H1 (cell line): ENCODE measurements at regions not wholly inside any gene's neighbourhood (a gene's known extent, or its start where the extent isn't known, plus 50 kb on each side); places are given as distances from the start of the nearest gene placed in this dataset.
A peak's percentile ranks its signal among the peaks of the same experiment; 100 is the strongest.

Experiments
- CTCF ChIA-PET: fragments of 300-600 bp; sonication (Branson Sonifier 250); formaldehyde crosslinking; loops from one replicate; lab custom pipeline; 2021; ENCODE audit not compliant: partially characterized antibody; lab: Charles Lee
- POLR2A ChIA-PET: fragments of 300-600 bp; sonication (Branson Sonifier 250); formaldehyde crosslinking; loops from one replicate; lab custom pipeline; 2021; ENCODE audit warnings: inconsistent platforms; ENCODE audit not compliant: partially characterized antibody; lab: Charles Lee
- DNase-seq, 2 experiments: peaks; one replicate each; pipeline versions ENCODE4 v3.0.0 to v3.0.0-alpha.2; 2010 to 2022; ENCODE audit warnings: low spot score in 2 of 2, low read depth in 1 of 2, mixed read lengths in 1 of 2
- FAIRE-seq: peaks from 2 replicates; lab custom pipeline; 2011; peaks lifted over from hg19 to GRCh38; lab: Jason Lieb, UNC
- H2AFZ ChIP-seq: 2 replicates; pipeline ENCODE4 v1.8.1; 2012; ENCODE audit warnings: low read length, inconsistent platforms
- H2AK5ac ChIP-seq: 2 replicates; pipeline ENCODE4 v1.6.1; 2013; ENCODE audit warnings: low read depth, low read length
- H2BK120ac ChIP-seq: replicated peaks from 2 replicates; pipeline ENCODE3; 2013; ENCODE audit warnings: low read depth, low read length, inconsistent platforms
- H2BK12ac ChIP-seq: 2 replicates; pipeline ENCODE4 v1.6.1; 2013; ENCODE audit warnings: low read depth, low read length
- H2BK15ac ChIP-seq: 2 replicates; pipeline ENCODE4 v1.6.1; 2013; ENCODE audit warnings: low read length
- H2BK20ac ChIP-seq: 2 replicates; pipeline ENCODE4 v1.6.1; 2013; ENCODE audit warnings: low read length
- H2BK5ac ChIP-seq: 2 replicates; pipeline ENCODE4 v1.6.1; 2013; ENCODE audit warnings: low read depth, low read length
- H3K14ac ChIP-seq: 2 replicates; pipeline ENCODE4 v1.6.1; 2013; ENCODE audit warnings: inconsistent platforms; ENCODE audit not compliant: insufficient read length
- H3K18ac ChIP-seq: 2 replicates; pipeline ENCODE4 v1.6.1; 2013; ENCODE audit warnings: low read length; ENCODE audit errors: extremely low read depth
- H3K23ac ChIP-seq: 2 replicates; pipeline ENCODE4 v1.6.1; 2013; ENCODE audit warnings: inconsistent platforms; ENCODE audit not compliant: insufficient read length
- H3K23me2 ChIP-seq: 2 replicates; pipeline ENCODE4 v1.6.1; 2013; ENCODE audit warnings: low read depth, low read length
- H3K27ac ChIP-seq: 2 replicates; pipeline ENCODE4 v1.6.1; 2011; ENCODE audit warnings: low read depth, low read length, inconsistent platforms
- H3K27me3 ChIP-seq, 4 experiments: replicated peaks in 1 of 4; 1 replicate in 1 of 4; 2 replicates in 3 of 4; pipeline versions ENCODE4 v1.6.1 to v1.8.1; 2011 to 2013; ENCODE audit warnings: low read length in 3 of 4, mild to moderate bottlenecking in 3 of 4, inconsistent platforms in 2 of 4, mixed read lengths in 2 of 4, moderate library complexity in 1 of 4; ENCODE audit not compliant: control insufficient read depth in 3 of 4, insufficient read depth in 3 of 4; ENCODE audit errors: extremely low read depth in 1 of 4
- H3K36me3 ChIP-seq, 4 experiments: 2 replicates each; pipeline versions ENCODE4 v1.6.1 to v1.8.1; 2011 to 2013; ENCODE audit warnings: mild to moderate bottlenecking in 4 of 4, low read length in 3 of 4, moderate library complexity in 2 of 4, control low read depth in 1 of 4, inconsistent platforms in 1 of 4; ENCODE audit not compliant: insufficient read depth in 4 of 4, control insufficient read depth in 2 of 4
- H3K4ac ChIP-seq: replicated peaks from 2 replicates; pipeline ENCODE3; 2013; ENCODE audit warnings: low read length, low read depth, mixed read lengths, inconsistent platforms; ENCODE audit not compliant: insufficient read length
- H3K4me1 ChIP-seq, 4 experiments: replicated peaks in 1 of 4; 1 replicate in 1 of 4; 2 replicates in 3 of 4; pipeline versions ENCODE4 v1.6.1 to v1.8.1; 2011 to 2013; ENCODE audit warnings: low read length in 3 of 4, inconsistent platforms in 2 of 4, mixed read lengths in 1 of 4; ENCODE audit not compliant: insufficient read depth in 4 of 4, control insufficient read depth in 3 of 4
- H3K4me2 ChIP-seq, 2 experiments: 2 replicates each; pipeline versions ENCODE4 v1.6.1 to v1.8.1; 2011 to 2013; ENCODE audit warnings: low read depth in 2 of 2, low read length in 2 of 2, control low read depth in 1 of 2, inconsistent platforms in 1 of 2, mild to moderate bottlenecking in 1 of 2; ENCODE audit not compliant: insufficient read depth in 1 of 2
- H3K4me3 ChIP-seq, 4 experiments: fragments of 200-600, 300-600 bp in 1 of 4; sonication (generic), shearing (Covaris generic), sonication (Bioruptor Twin) in 1 of 4; 2 replicates each; pipeline versions ENCODE4 v1.5.1 to v1.8.1; 2011 to 2016; ENCODE audit warnings: low read length in 4 of 4, low read depth in 3 of 4, control low read depth in 2 of 4, inconsistent platforms in 2 of 4, mild to moderate bottlenecking in 2 of 4, mixed read lengths in 1 of 4, moderate library complexity in 1 of 4; ENCODE audit not compliant: insufficient read depth in 2 of 4; ENCODE audit errors: extremely low read depth in 1 of 4
- H3K56ac ChIP-seq: replicated peaks from 2 replicates; pipeline ENCODE3; 2013; ENCODE audit warnings: low read depth, mild to moderate bottlenecking, mixed read lengths, low read length, inconsistent platforms; ENCODE audit not compliant: insufficient read length
- H3K79me1 ChIP-seq: 2 replicates; pipeline ENCODE4 v1.6.1; 2013; ENCODE audit warnings: low read depth, low read length, control low read depth
- H3K79me2 ChIP-seq, 2 experiments: 2 replicates each; pipeline versions ENCODE4 v1.6.1 to v1.8.1; 2012 to 2013; ENCODE audit warnings: low read length in 2 of 2, mild to moderate bottlenecking in 2 of 2, inconsistent platforms in 1 of 2; ENCODE audit not compliant: insufficient read depth in 2 of 2, control insufficient read depth in 1 of 2
- H3K9ac ChIP-seq, 4 experiments: replicated peaks in 1 of 4; 1 replicate in 1 of 4; 2 replicates in 3 of 4; pipeline versions ENCODE4 v1.6.1 to v1.8.1; 2011 to 2013; ENCODE audit warnings: low read depth in 3 of 4, low read length in 3 of 4, control low read depth in 2 of 4, mild to moderate bottlenecking in 2 of 4, moderate library complexity in 2 of 4, inconsistent platforms in 1 of 4; ENCODE audit errors: extremely low read depth in 1 of 4
- H3K9me3 ChIP-seq, 2 experiments: 2 replicates each; pipeline versions ENCODE4 v1.6.1 to v1.8.1; 2012 to 2013; ENCODE audit warnings: mild to moderate bottlenecking in 2 of 2, moderate library complexity in 2 of 2, control low read depth in 1 of 2, inconsistent platforms in 1 of 2, low read depth in 1 of 2, low read length in 1 of 2, mixed read lengths in 1 of 2; ENCODE audit not compliant: insufficient read depth in 2 of 2
- H4K20me1 ChIP-seq, 2 experiments: replicated peaks in 1 of 2; 2 replicates each; pipeline versions ENCODE3 to v1.8.1; 2011 to 2013; ENCODE audit warnings: inconsistent platforms in 2 of 2, low read length in 2 of 2, mild to moderate bottlenecking in 1 of 2; ENCODE audit not compliant: insufficient read depth in 2 of 2, control insufficient read depth in 1 of 2
- H4K5ac ChIP-seq: 2 replicates; pipeline ENCODE4 v1.6.1; 2013; ENCODE audit warnings: low read length, low read depth, mixed read lengths, inconsistent platforms; ENCODE audit not compliant: insufficient read length
- H4K8ac ChIP-seq: 2 replicates; pipeline ENCODE4 v1.8.0; 2013; ENCODE audit warnings: mild to moderate bottlenecking, moderate library complexity, low read length, inconsistent platforms; ENCODE audit not compliant: insufficient read depth; ENCODE audit errors: extremely low read depth
- H4K91ac ChIP-seq: replicated peaks from 2 replicates; pipeline ENCODE3; 2013; ENCODE audit warnings: low read length, mixed read lengths, inconsistent platforms; ENCODE audit not compliant: insufficient read length
- BACH1 ChIP-seq: IDR thresholded peaks from 2 replicates; pipeline ENCODE4 v1.6.1; 2012; ENCODE audit warnings: low read length, improper control_type of control experiment
- CTBP2 ChIP-seq: IDR thresholded peaks from 2 replicates; pipeline ENCODE4 v1.7.0; 2011; ENCODE audit warnings: borderline replicate concordance, mild to moderate bottlenecking, moderate library complexity, mixed read lengths, low read length; ENCODE audit not compliant: insufficient read depth, insufficient read length
- EP300 ChIP-seq, 2 experiments: IDR thresholded peaks; 1 replicate in 1 of 2; 2 replicates in 1 of 2; pipeline ENCODE4 v1.6.1; 2011 to 2012; ENCODE audit warnings: low read depth in 2 of 2, low read length in 2 of 2, mild to moderate bottlenecking in 2 of 2, borderline replicate concordance in 1 of 2, inconsistent platforms in 1 of 2, moderate library complexity in 1 of 2
- GTF2F1 ChIP-seq: IDR thresholded peaks from 2 replicates; pipeline ENCODE4 v1.6.1; 2012; ENCODE audit warnings: low read depth, low read length, improper control_type of control experiment, borderline replicate concordance
- JUND ChIP-seq: IDR thresholded peaks from 2 replicates; pipeline ENCODE4 v1.6.1; 2011; ENCODE audit warnings: mild to moderate bottlenecking, improper control_type of control experiment, low read length
- PHF8 ChIP-seq: fragments of 200-600 bp; sonication (generic); conservative IDR thresholded peaks from 2 replicates; pipeline ENCODE4 v1.7.1; 2012; ENCODE audit warnings: low read depth, mild to moderate bottlenecking, inconsistent platforms, low read length, moderate library complexity
- SAP30 ChIP-seq: fragments of 300-600 bp; sonication (generic); IDR thresholded peaks from 2 replicates; pipeline ENCODE4 v1.7.1; 2012; ENCODE audit warnings: low read length, moderate library complexity, mild to moderate bottlenecking, inconsistent platforms; ENCODE audit not compliant: insufficient read depth, insufficient replicate concordance
- SP4 ChIP-seq: IDR thresholded peaks from 2 replicates; pipeline ENCODE4 v1.6.1; 2012; ENCODE audit warnings: low read length, inconsistent platforms
- WGBS, 2 experiments: shearing (Covaris generic) in 1 of 2; methylation state at CpG; one replicate each; pipeline versions ENCODE4 v1.1.6 to v1.1.7; 2013 to 2015; ENCODE audit warnings: low lambda C conversion rate in 2 of 2, mixed read lengths in 2 of 2, inconsistent platforms in 1 of 2, low coverage in 1 of 2, missing lambda C conversion rate in 1 of 2; ENCODE audit not compliant: insufficient replicate concordance in 2 of 2, insufficient coverage in 1 of 2, insufficient read length in 1 of 2; ENCODE audit errors: extremely low coverage in 1 of 2, missing lambda C conversion rate in 1 of 2; 5-methylcytosine and 5-hydroxymethylcytosine counted together
- TF ChIP-seq, protein P1 (sequence below): IDR thresholded peaks from 2 replicates; pipeline ENCODE4 v1.6.1; 2011; ENCODE audit warnings: low read length, improper control_type of control experiment
- TF ChIP-seq, protein P2 (sequence below): IDR thresholded peaks from 2 replicates; pipeline ENCODE4 v1.6.1; 2011; ENCODE audit warnings: low read depth, mild to moderate bottlenecking, low read length; ENCODE audit not compliant: insufficient read depth

DNA sequence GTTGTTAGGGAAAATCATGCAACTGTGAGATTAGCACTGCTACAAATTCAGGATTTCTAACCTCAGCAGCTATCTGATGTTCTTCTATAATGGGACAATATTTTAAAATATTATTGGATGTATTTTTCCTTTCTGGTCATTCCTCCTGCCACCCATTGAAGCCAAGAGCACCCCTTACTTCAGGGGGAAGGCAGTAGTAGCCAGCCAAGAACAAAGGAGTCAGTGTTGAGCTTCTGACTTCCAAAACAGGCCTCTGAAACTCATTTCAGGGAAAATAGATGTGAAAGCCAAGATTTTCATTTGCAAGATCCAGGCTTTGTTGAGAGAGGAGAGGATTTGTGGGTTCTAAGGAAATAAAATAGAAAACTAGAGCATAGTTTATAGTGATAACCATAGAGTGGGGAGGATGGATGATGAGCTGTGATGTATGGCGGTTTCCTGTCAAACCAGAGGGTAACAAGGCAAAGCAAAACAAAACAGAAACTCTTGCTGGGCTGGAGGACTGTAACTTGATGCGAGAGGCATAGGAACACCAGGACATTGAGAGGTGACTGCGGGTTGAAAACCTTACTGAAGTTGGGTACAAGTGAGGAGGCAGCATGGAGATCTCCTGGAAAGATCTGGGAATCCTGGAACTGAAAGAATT is 173.7 kb upstream of the LEF1 start:
- no peak overlapping the region for H2BK120ac ChIP-seq
- no peak overlapping the region for H3K14ac ChIP-seq
- ChIA-PET POLR2A (interaction anchor here (1.2 kb wide), 1 partner anchor 10 kb away, joined by 4 read pairs; no protein-coding TSS in a partner anchor), CTCF (interaction anchor here (1.0 to 1.4 kb wide), 4 partner anchors 9 to 283 kb away, joined by 3 read pairs; no protein-coding TSS in a partner anchor)
- H3K4ac ChIP-seq, result no peak overlapping the region
- no peak overlapping the region for H3K4me3 ChIP-seq
- H2BK15ac ChIP-seq, result no peak overlapping the region
- no peak overlapping the region for H3K56ac ChIP-seq
- no peak overlapping the region for H4K5ac ChIP-seq
- H2BK20ac ChIP-seq, result no peak overlapping the region
- 95% methylated on average over 3 of the region's 3 CpGs; no CpG with 5 or more reads in 1 of the 2 experiments for WGBS, 2 experiments
- H3K4me2 ChIP-seq, result no peak overlapping the region
- H3K23ac ChIP-seq, result no peak overlapping the region
- H3K79me1 ChIP-seq, result no peaks in the 10 kb centered on the region
- no peaks in the 10 kb centered on the region for H4K20me1 ChIP-seq
- 0 out of 2 replicates have a peak overlapping the region, but pooled peaks have one; percentile 33 for H2AFZ ChIP-seq
- no peak overlapping the region for H4K91ac ChIP-seq
- no peaks in the 10 kb centered on the region for H3K36me3 ChIP-seq
- H2BK5ac ChIP-seq, result no peak overlapping the region
- no peak overlapping the region for H2AK5ac ChIP-seq
- H4K8ac ChIP-seq, result no peak overlapping the region
- no peak overlapping the region for H3K18ac ChIP-seq
- no peaks in the 10 kb centered on the region for H3K9me3 ChIP-seq
- FAIRE-seq, result no peak
- H3K79me2 ChIP-seq, result no peaks in the 10 kb centered on the region
- H3K4me1 ChIP-seq, result no peaks in the 10 kb centered on the region
- H3K27ac ChIP-seq, result no peak overlapping the region
- no peak overlapping the region for H2BK12ac ChIP-seq
- no peak overlapping the region for H3K9ac ChIP-seq
- H3K23me2 ChIP-seq, result no peaks in the 10 kb centered on the region
- DNase-seq, result no peak
- no peaks in the 10 kb centered on the region for H3K27me3 ChIP-seq
- TF ChIP-seq SP4, result no peak
- no peak for TF ChIP-seq CTBP2
- TF ChIP-seq EP300 (IDR thresholded peaks at IDR 0.05; ENCODE audit: borderline replicate concordance in 1 of 2, low read depth in 2 of 2, low read length in 2 of 2), result no peak
- TF ChIP-seq, protein P1, sequence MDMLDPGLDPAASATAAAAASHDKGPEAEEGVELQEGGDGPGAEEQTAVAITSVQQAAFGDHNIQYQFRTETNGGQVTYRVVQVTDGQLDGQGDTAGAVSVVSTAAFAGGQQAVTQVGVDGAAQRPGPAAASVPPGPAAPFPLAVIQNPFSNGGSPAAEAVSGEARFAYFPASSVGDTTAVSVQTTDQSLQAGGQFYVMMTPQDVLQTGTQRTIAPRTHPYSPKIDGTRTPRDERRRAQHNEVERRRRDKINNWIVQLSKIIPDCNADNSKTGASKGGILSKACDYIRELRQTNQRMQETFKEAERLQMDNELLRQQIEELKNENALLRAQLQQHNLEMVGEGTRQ, result no peak
- TF ChIP-seq, protein P2, sequence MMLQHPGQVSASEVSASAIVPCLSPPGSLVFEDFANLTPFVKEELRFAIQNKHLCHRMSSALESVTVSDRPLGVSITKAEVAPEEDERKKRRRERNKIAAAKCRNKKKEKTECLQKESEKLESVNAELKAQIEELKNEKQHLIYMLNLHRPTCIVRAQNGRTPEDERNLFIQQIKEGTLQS, result no peak
- TF ChIP-seq JUND, result no peak
- no peak for TF ChIP-seq BACH1
- no peak for TF ChIP-seq PHF8
- TF ChIP-seq SAP30, result no peak
- TF ChIP-seq GTF2F1, result no peak
